SU-DHL-6 (cell line): ENCODE measurements at regions not wholly inside any gene's neighbourhood (a gene's known extent, or its start where the extent isn't known, plus 50 kb on each side); places are given as distances from the start of the nearest gene placed in this dataset.

ENCODE experiments used
- H2AFZ ChIP-seq: fragments of 200-600 bp; sonication (generic); 2 replicates; pipeline ENCODE4 v1.6.1; 2014; ENCODE audit warnings: low read depth, mild to moderate bottlenecking, moderate library complexity, mixed read lengths, antibody characterized with exemption, low read length; ENCODE audit not compliant: severe bottlenecking
- H3F3A ChIP-seq: fragments of 200-600 bp; shearing (Covaris generic); 2 replicates; pipeline ENCODE4 v1.6.0; 2016; ENCODE audit warnings: antibody characterized with exemption, mild to moderate bottlenecking; ENCODE audit not compliant: insufficient read depth
- H3K27ac ChIP-seq: fragments of 200-600 bp; sonication (generic); 2 replicates; pipeline ENCODE4 v1.5.1; 2016; ENCODE audit warnings: low read depth, mild to moderate bottlenecking, low read length, moderate library complexity, mixed read lengths
- H3K27me3 ChIP-seq: fragments of 200-600 bp; sonication (generic), shearing (Covaris generic); 2 replicates; pipeline ENCODE4 v1.6.0; 2014; ENCODE audit warnings: mild to moderate bottlenecking, low read length
- H3K36me3 ChIP-seq: fragments of 200-600 bp; sonication (generic); 2 replicates; pipeline ENCODE4 v1.6.1; 2014; ENCODE audit warnings: mild to moderate bottlenecking, low read length, mixed read lengths
- H3K4me2 ChIP-seq: fragments of 300-600, 200-600 bp; shearing (Covaris generic), sonication (generic); 2 replicates; pipeline ENCODE4 v1.6.0; 2014; ENCODE audit warnings: low read length, low read depth, mild to moderate bottlenecking; ENCODE audit not compliant: poor library complexity, severe bottlenecking
- H3K4me3 ChIP-seq: fragments of 200-600 bp; sonication (generic); 2 replicates; pipeline ENCODE4 v1.5.1; 2014; ENCODE audit warnings: antibody characterized with exemption, low read length, mild to moderate bottlenecking, mixed read lengths; ENCODE audit not compliant: insufficient read depth, poor library complexity, severe bottlenecking
- H3K79me2 ChIP-seq: fragments of 200-600 bp; sonication (generic); 2 replicates; pipeline ENCODE4 v1.6.1; 2014; ENCODE audit warnings: mild to moderate bottlenecking, low read length, moderate library complexity; ENCODE audit not compliant: insufficient read depth
- H3K9ac ChIP-seq: fragments of 200-600 bp; sonication (generic); 2 replicates; pipeline ENCODE4 v1.7.0; 2014; ENCODE audit warnings: mild to moderate bottlenecking, low read length
- H3K9me2 ChIP-seq: fragments of 200-600 bp; sonication (generic); replicated peaks from 2 replicates; pipeline ENCODE4 v1.6.1; 2014; ENCODE audit warnings: low read length; ENCODE audit not compliant: insufficient read depth
- H3K9me3 ChIP-seq: fragments of 200-600 bp; sonication (generic); 2 replicates; pipeline ENCODE4 v1.6.1; 2014; ENCODE audit warnings: low read length, mixed read lengths; ENCODE audit not compliant: insufficient read depth
- H4K20me1 ChIP-seq: fragments of 200-600 bp; sonication (generic); 2 replicates; pipeline ENCODE4 v1.6.1; 2014; ENCODE audit warnings: low read depth, mild to moderate bottlenecking, antibody characterized with exemption, low read length, moderate library complexity, mixed read lengths
- CTCF ChIP-seq: fragments of 200-600 bp; sonication (generic); IDR thresholded peaks from one replicate; pipeline ENCODE4 v1.5.1; 2017; ENCODE audit warnings: antibody characterized with exemption, mild to moderate bottlenecking, low read length, moderate library complexity; ENCODE audit not compliant: insufficient read depth, poor library complexity, severe bottlenecking
- EZH2phosphoT487 ChIP-seq: fragments of 200-600 bp; sonication (generic), shearing (Covaris generic); conservative IDR thresholded peaks from 2 replicates; pipeline ENCODE4 v1.6.1; 2018; ENCODE audit warnings: mild to moderate bottlenecking, antibody characterized with exemption, low read length, moderate library complexity, mixed read lengths

- H3K4me3 ChIP-seq, result no peak overlapping the region
- no peaks in the 10 kb centered on the region for H3F3A ChIP-seq
- H3K36me3 ChIP-seq, result no peaks in the 10 kb centered on the region
- no peak overlapping the region for H3K27ac ChIP-seq
- H3K9me3 ChIP-seq, result no peaks in the 10 kb centered on the region
- H4K20me1 ChIP-seq, result no peaks in the 10 kb centered on the region
- H3K79me2 ChIP-seq, result no peaks in the 10 kb centered on the region
- H3K9me2 ChIP-seq, result no peaks in the 10 kb centered on the region
- no peak overlapping the region for H2AFZ ChIP-seq
- H3K4me2 ChIP-seq, result no peak overlapping the region
- no peak overlapping the region for H3K9ac ChIP-seq
- TF ChIP-seq EZH2phosphoT487 (no peak), CTCF (no peak)
- no peaks in the 10 kb centered on the region for H3K27me3 ChIP-seq
Measured at GRCh38 chr12:115756804-115757203, 520.7 kb downstream of the MED13L start.

- Histone ChIP-seq H3K9me2 (no peaks in the 10 kb centered on the region), H3K9me3 (no peaks in the 10 kb centered on the region), H3K27ac (no peak overlapping the region), H3F3A (no peaks in the 10 kb centered on the region), H3K36me3 (no peaks in the 10 kb centered on the region), H2AFZ (no peak overlapping the region), H3K4me2 (no peak overlapping the region), H3K9ac (no peak overlapping the region), H3K27me3 (no peaks in the 10 kb centered on the region), H3K4me3 (no peak overlapping the region), H3K79me2 (no peaks in the 10 kb centered on the region), H4K20me1 (no peaks in the 10 kb centered on the region)
- no peak for TF ChIP-seq EZH2phosphoT487
- TF ChIP-seq CTCF, result no peak
Measured at GRCh38 chr12:115756271-115756670, 521.2 kb downstream of the MED13L start.

GRCh38 chr12:115755725-115756085 lies 521.8 kb downstream of the MED13L start:
- H3F3A ChIP-seq, result no peaks in the 10 kb centered on the region
- H3K27me3 ChIP-seq, result no peaks in the 10 kb centered on the region
- TF ChIP-seq CTCF (no peak), EZH2phosphoT487 (no peak)
- H3K9me2 ChIP-seq, result no peaks in the 10 kb centered on the region
- H3K4me2 ChIP-seq, result no peak overlapping the region
- no peaks in the 10 kb centered on the region for H3K36me3 ChIP-seq
- H3K9me3 ChIP-seq, result no peaks in the 10 kb centered on the region
- no peak overlapping the region for H3K9ac ChIP-seq
- H3K79me2 ChIP-seq, result no peaks in the 10 kb centered on the region
- no peak overlapping the region for H2AFZ ChIP-seq
- no peak overlapping the region for H3K4me3 ChIP-seq
- no peaks in the 10 kb centered on the region for H4K20me1 ChIP-seq
- H3K27ac ChIP-seq, result no peak overlapping the region
